ENCODE measurements at regions not wholly inside any gene's neighbourhood (a gene's known extent, or its start where the extent isn't known, plus 50 kb on each side); places are given as distances from the start of the nearest gene placed in this dataset.

DNA sequence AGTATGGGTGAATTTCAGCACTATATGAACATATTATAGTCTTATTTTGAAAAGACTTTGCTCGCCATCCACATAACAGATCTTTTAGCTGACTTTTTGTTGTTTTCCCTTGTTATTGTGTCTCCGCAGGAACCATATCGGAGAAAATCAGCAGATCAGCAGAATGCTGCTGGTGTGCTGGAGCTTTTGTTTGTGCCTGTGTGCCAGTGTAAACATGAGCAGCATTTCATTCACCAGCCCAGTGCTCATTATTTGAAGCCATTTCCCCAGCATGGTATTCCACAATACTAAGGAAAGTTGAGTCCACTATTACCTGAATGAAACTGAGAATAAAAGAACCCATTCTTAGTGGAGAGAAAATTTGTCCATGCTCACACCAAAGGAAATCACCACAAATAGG is 261.8 kb upstream of the ARX start:
- TF ChIP-seq, protein P1, sequence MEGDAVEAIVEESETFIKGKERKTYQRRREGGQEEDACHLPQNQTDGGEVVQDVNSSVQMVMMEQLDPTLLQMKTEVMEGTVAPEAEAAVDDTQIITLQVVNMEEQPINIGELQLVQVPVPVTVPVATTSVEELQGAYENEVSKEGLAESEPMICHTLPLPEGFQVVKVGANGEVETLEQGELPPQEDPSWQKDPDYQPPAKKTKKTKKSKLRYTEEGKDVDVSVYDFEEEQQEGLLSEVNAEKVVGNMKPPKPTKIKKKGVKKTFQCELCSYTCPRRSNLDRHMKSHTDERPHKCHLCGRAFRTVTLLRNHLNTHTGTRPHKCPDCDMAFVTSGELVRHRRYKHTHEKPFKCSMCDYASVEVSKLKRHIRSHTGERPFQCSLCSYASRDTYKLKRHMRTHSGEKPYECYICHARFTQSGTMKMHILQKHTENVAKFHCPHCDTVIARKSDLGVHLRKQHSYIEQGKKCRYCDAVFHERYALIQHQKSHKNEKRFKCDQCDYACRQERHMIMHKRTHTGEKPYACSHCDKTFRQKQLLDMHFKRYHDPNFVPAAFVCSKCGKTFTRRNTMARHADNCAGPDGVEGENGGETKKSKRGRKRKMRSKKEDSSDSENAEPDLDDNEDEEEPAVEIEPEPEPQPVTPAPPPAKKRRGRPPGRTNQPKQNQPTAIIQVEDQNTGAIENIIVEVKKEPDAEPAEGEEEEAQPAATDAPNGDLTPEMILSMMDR (IDR thresholded peaks at IDR 0.05; ENCODE audit: control extremely low read depth, extremely low read depth, low read depth, missing control alignments), result no peak
- DNase-seq (ENCODE audit: extremely low spot score), result no peak
- ChIA-PET CTCF (no interaction called here), POLR2A (no interaction called here)

DNA sequence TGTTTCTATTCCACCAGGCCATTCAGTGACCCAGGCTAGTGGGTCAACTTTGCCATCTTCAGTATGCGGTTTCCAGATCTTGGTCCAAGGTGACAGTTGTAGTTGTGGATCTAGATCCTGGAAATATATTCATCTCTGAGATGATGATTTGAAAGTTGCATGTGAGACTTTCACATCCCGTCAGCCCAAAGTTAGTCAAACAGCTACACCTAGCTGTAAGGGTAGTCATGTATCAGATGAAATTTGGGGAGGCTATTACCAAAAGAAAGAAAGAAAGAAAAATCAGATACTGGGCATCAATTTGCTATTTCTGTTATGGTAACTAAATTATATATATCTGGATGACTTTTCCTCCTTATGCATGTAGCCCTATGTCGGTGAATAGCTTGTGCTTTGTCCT is 259.4 kb upstream of the ARX start:
- DNase-seq (ENCODE audit: extremely low spot score), result no peak
- CTCF ChIA-PET, result no interaction called here

DNA sequence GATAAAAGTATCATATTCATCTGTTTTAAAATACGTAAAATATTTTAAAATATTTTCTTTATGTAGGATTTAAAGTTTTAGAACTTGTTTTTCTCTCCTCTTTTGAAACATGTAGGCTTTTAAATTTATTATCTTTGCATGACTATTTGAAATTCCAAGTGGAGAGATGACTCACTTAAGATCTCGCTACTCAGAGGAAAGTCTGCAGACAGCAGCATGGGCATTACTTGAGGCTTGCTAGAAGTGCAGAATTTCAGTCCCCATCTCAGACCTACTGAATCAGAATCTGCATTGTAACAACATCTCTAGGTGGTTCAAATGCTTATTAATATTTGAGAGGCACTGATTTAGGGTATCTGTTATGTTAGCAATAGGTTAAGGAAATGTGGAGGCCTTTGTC is 225.7 kb upstream of the ARX start:
- CTCF ChIA-PET, result no interaction called here
- TF ChIP-seq, protein P1 (IDR thresholded peaks at IDR 0.05; ENCODE audit: control extremely low read depth, extremely low read depth, low read depth, missing control alignments), result no peak
- POLR2A ChIA-PET, result no interaction called here
- no peak for DNase-seq (ENCODE audit: extremely low spot score)

More for the DNA sequence above, 259.4 kb upstream of the ARX start:
- TF ChIP-seq, protein P1 (IDR thresholded peaks at IDR 0.05; ENCODE audit: control extremely low read depth, extremely low read depth, low read depth, missing control alignments), result no peak
- POLR2A ChIA-PET, result no interaction called here

DNA sequence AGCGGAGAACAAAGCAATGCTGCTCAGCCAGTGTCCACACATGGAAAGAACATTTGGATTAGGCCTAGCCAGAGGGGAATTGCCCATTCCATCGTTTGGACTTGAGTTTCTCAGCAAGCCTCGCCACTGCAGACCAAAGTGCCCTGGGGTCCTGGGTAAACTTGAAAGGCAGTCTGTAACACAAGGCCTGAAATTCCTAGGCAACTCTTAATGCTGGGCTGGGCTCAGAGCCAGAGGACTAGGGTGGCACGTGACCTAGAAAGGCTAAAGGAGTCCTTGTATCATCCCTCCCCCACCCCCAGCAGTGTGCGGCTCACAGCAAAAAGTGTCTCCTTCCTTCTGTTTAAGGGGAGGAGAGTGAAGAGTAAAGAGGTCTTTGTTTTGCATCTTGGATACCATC is 210.4 kb upstream of the ARX start:
- ChIA-PET CTCF (no interaction called here), POLR2A (no interaction called here)
- DNase-seq (ENCODE audit: extremely low spot score), result no peak
- TF ChIP-seq, protein P1 (IDR thresholded peaks at IDR 0.05; ENCODE audit: control extremely low read depth, extremely low read depth, low read depth, missing control alignments), result no peak

DNA sequence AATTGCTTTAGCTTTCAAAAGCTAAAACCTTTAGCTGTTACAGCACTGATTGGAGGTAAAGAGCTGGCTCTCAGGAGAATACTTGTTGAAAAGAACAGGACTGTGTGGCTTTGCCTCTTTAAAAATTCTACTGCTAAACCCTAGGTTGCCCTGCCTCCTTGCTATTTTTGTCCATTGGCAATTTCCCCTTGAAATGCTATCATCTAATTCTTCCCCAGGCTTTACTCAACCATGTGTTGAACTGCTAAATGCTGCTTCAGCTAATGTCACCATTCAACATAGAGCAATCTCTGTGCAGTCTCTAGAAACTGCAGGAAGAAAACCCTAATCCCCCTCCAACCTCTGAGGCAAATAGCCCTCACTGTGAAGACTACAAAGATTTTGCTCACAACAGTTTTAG is 203.7 kb upstream of the ARX start:
- ChIA-PET CTCF (interaction anchor here (1.3 kb wide), 1 partner anchor 9 kb away, joined by 3 read pairs; no protein-coding TSS in a partner anchor), POLR2A (no interaction called here)
- DNase-seq (ENCODE audit: extremely low spot score), result no peak
- TF ChIP-seq, protein P1 (IDR thresholded peaks at IDR 0.05; ENCODE audit: control extremely low read depth, extremely low read depth, low read depth, missing control alignments), result no peak

DNA sequence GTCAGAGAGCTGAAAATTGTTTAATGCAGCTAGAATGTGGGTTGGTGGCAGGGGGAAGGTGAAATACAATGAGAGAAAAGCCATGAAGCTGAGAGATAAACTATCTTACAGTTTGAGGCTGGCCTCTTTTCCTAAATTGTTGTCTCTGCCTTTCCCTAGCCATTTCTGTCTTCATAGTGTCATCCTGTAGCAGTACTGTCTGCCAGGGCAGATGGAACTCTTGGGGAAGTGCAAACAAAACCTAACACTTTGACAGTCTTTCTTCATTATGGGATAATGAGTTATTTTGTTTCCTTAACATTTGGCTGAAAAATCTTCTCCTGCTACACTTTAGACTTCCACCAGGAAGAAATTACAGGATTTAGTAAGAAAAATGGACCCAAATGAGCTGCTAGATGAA is 197.8 kb upstream of the ARX start:
- POLR2A ChIA-PET, result no interaction called here
- CTCF ChIA-PET, result no interaction called here
- no peak for DNase-seq (ENCODE audit: extremely low spot score)
- TF ChIP-seq, protein P1 (IDR thresholded peaks at IDR 0.05; ENCODE audit: control extremely low read depth, extremely low read depth, low read depth, missing control alignments), result no peak

Data from GM10248 (cell line).